Endothelial cell of umbilical vein (primary cell): ENCODE measurements at regions not wholly inside any gene's neighbourhood (a gene's known extent, or its start where the extent isn't known, plus 50 kb on each side); places are given as distances from the start of the nearest gene placed in this dataset.
A peak's percentile ranks its signal among the peaks of the same experiment; 100 is the strongest.

ENCODE experiments used
- BruUV-seq: library from RNA; stranded (reverse); fragments of 400-500 nt; replicated peaks from 2 replicates; lab custom pipeline; 2021; lab: Mats Ljungman, UMichigan
- CTCF ChIA-PET: fragments of 300-600, 350-600 bp; sonication (Branson Sonifier 250); formaldehyde crosslinking; loops from one replicate; lab custom pipeline; 2021; ENCODE audit warnings: antibody characterized with exemption, inconsistent platforms; lab: Charles Lee
- POLR2A ChIA-PET: fragments of 300-600, 350-600 bp; sonication (Branson Sonifier 250); formaldehyde crosslinking; loops from one replicate; lab custom pipeline; 2021; ENCODE audit warnings: antibody characterized with exemption, inconsistent platforms; lab: Charles Lee
- DNase-seq: peaks from one replicate; pipeline ENCODE4 v3.0.0-alpha.2; 2011; ENCODE audit warnings: low read depth, low spot score
- FAIRE-seq: peaks from 2 replicates; lab custom pipeline; 2011; peaks lifted over from hg19 to GRCh38; lab: Jason Lieb, UNC
- H2AFZ ChIP-seq: 2 replicates; pipeline ENCODE4 v1.6.0; 2012; ENCODE audit warnings: low read depth, low read length, control low read depth, inconsistent platforms
- H3K27ac ChIP-seq: 2 replicates; pipeline ENCODE4 v1.5.1; 2011; ENCODE audit warnings: low read depth, mild to moderate bottlenecking, control low read depth, low read length, moderate library complexity; ENCODE audit not compliant: insufficient read depth
- H3K27me3 ChIP-seq, 2 experiments: 2 replicates each; pipeline versions ENCODE4 v1.6.0 to v1.6.1; 2011; ENCODE audit warnings: low read length in 2 of 2, mixed read lengths in 1 of 2; ENCODE audit not compliant: control insufficient read depth in 2 of 2, insufficient read depth in 2 of 2
- H3K36me3 ChIP-seq, 2 experiments: 2 replicates in 1 of 2; 3 replicates in 1 of 2; pipeline ENCODE4 v1.5.1; 2011; ENCODE audit warnings: low read length in 2 of 2, mild to moderate bottlenecking in 1 of 2, moderate library complexity in 1 of 2; ENCODE audit not compliant: control insufficient read depth in 2 of 2, insufficient read depth in 2 of 2; ENCODE audit errors: extremely low read depth in 1 of 2
- H3K4me1 ChIP-seq: 3 replicates; pipeline ENCODE4 v1.5.1; 2011; ENCODE audit warnings: mild to moderate bottlenecking, low read length; ENCODE audit not compliant: control insufficient read depth, insufficient read depth; ENCODE audit errors: extremely low read depth
- H3K4me2 ChIP-seq: 2 replicates; pipeline ENCODE4 v1.6.1; 2011; ENCODE audit warnings: low read length, control low read depth, mixed read lengths; ENCODE audit not compliant: insufficient read depth
- H3K4me3 ChIP-seq, 3 experiments: fragments of 200-600 bp in 1 of 3; sonication (generic), shearing (Covaris generic) in 1 of 3; replicated peaks in 1 of 3; 2 replicates each; pipeline ENCODE4 v1.5.1; 2011 to 2016; ENCODE audit warnings: control low read depth in 3 of 3, low read length in 3 of 3, mild to moderate bottlenecking in 2 of 3, inconsistent platforms in 1 of 3, low read depth in 1 of 3, moderate library complexity in 1 of 3; ENCODE audit not compliant: insufficient read depth in 1 of 3
- H3K79me2 ChIP-seq: 2 replicates; pipeline ENCODE4 v1.6.0; 2012; ENCODE audit warnings: low read length, inconsistent platforms; ENCODE audit not compliant: control insufficient read depth, insufficient read depth
- H3K9ac ChIP-seq: replicated peaks from 2 replicates; pipeline ENCODE3; 2011; ENCODE audit warnings: low read length, control low read depth; ENCODE audit not compliant: insufficient read depth; ENCODE audit errors: extremely low read depth
- H3K9me1 ChIP-seq: replicated peaks from 3 replicates; pipeline ENCODE4 v1.6.0; 2011; ENCODE audit warnings: mild to moderate bottlenecking, low read length; ENCODE audit not compliant: control insufficient read depth, insufficient read depth; ENCODE audit errors: extremely low read depth
- H3K9me3 ChIP-seq: replicated peaks from 2 replicates; pipeline ENCODE4 v1.5.1; 2012; ENCODE audit warnings: low read length, inconsistent platforms; ENCODE audit not compliant: control insufficient read depth, insufficient read depth
- H4K20me1 ChIP-seq: replicated peaks from 2 replicates; pipeline ENCODE3; 2011; ENCODE audit warnings: mild to moderate bottlenecking, low read length; ENCODE audit not compliant: control insufficient read depth, insufficient read depth; ENCODE audit errors: extremely low read depth
- FOS ChIP-seq: IDR thresholded peaks from 2 replicates; pipeline ENCODE4 v1.6.1; 2011; ENCODE audit warnings: mild to moderate bottlenecking, low read length, moderate library complexity, borderline replicate concordance; ENCODE audit not compliant: insufficient read depth
- GATA2 ChIP-seq: IDR thresholded peaks from 2 replicates; pipeline ENCODE4 v1.7.0; 2011; ENCODE audit warnings: low read depth, mild to moderate bottlenecking, moderate library complexity, mixed read lengths, low read length; ENCODE audit not compliant: insufficient read length, insufficient read depth
- JUN ChIP-seq: IDR thresholded peaks from 2 replicates; pipeline ENCODE4 v1.6.1; 2011; ENCODE audit warnings: borderline replicate concordance, low read depth; ENCODE audit not compliant: insufficient read length, insufficient read depth
- MYC ChIP-seq: IDR thresholded peaks from one replicate; pipeline ENCODE4 v1.6.1; 2011; ENCODE audit warnings: mild to moderate bottlenecking, low read depth, low read length
- POLR2A ChIP-seq: IDR thresholded peaks from 2 replicates; pipeline ENCODE4 v1.6.1; 2012; ENCODE audit warnings: low read depth, mild to moderate bottlenecking, control low read depth, low read length
- POLR2AphosphoS5 ChIP-seq: IDR thresholded peaks from 2 replicates; pipeline ENCODE4 v1.6.1; 2012; ENCODE audit warnings: low read depth, mild to moderate bottlenecking, control low read depth, low read length, moderate library complexity; ENCODE audit not compliant: insufficient read depth
- dilution Hi-C: fragments of 300-500 bp; cut with MboI; formaldehyde crosslinking; loops from one replicate; pipeline ENCODE4 v1.15.0; 2019; ENCODE audit warnings: low sequenced_read_pairs; ENCODE audit not compliant: extremely low pct_ligation_motif_present
- intact Hi-C: fragments of 100-400 bp; cut with micrococcal nuclease; formaldehyde crosslinking; loops from one replicate; pipeline ENCODE4 v1.10.0; 2022
- TF ChIP-seq, protein P1 (sequence below): IDR thresholded peaks from 2 replicates; pipeline ENCODE4 v1.6.1; 2011; ENCODE audit not compliant: insufficient read depth, insufficient read length
- TF ChIP-seq, protein P2 (sequence below), 2 donors: IDR thresholded peaks; 1 replicate in 1 of 2; 2 replicates in 1 of 2; pipeline ENCODE4 v1.5.1; 2011; ENCODE audit warnings: low read length in 2 of 2, mild to moderate bottlenecking in 2 of 2, moderate library complexity in 2 of 2, control low read depth in 1 of 2, inconsistent platforms in 1 of 2, low read depth in 1 of 2; ENCODE audit not compliant: insufficient read depth in 1 of 2; ENCODE audit errors: extremely low read depth in 1 of 2

DNA sequence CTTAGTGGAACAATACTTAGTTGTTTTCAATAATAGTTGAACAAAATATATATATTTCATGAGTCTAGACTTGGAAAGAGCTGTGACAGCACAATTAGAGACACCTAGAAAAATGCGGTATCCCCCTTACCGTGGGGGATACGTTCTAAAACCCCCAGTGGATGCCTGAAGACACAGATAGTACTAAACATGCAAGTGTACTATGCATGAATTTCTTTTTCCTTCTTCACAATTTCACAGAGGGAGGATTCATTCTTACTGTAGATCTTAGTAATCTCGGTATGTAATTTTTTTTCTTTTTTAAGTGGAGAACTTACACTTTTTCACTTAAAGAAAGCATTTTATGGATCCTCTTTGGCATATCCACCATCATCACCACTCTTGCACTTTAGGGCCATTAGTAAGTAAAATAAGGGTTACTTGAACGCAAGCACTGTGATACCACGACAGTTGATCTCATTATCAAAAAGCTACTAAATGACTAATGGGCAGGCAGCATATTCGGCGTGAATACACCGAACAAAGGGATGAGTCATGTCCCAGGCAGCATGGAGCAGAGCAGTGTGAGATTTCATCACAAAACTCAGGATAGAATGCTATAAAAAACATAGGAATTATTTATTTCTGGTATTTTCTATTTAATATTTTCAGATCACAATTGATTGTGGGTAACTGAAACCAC lies 72.3 kb upstream of the ZNF280D start:
- intact Hi-C loops, result no loop called here
- BruUV-seq, result no TSS peak
- H3K27ac ChIP-seq, result peak overlapping the region; percentile 74

More for the DNA sequence above, 72.3 kb upstream of the ZNF280D start:
- peak; percentile 62 for TF ChIP-seq GATA2
- TF ChIP-seq, protein P1, sequence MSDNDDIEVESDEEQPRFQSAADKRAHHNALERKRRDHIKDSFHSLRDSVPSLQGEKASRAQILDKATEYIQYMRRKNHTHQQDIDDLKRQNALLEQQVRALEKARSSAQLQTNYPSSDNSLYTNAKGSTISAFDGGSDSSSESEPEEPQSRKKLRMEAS, result no peak
- TF ChIP-seq MYC, result peak; percentile 75
- peak; percentile 97 for TF ChIP-seq JUN
- TF ChIP-seq, protein P2, sequence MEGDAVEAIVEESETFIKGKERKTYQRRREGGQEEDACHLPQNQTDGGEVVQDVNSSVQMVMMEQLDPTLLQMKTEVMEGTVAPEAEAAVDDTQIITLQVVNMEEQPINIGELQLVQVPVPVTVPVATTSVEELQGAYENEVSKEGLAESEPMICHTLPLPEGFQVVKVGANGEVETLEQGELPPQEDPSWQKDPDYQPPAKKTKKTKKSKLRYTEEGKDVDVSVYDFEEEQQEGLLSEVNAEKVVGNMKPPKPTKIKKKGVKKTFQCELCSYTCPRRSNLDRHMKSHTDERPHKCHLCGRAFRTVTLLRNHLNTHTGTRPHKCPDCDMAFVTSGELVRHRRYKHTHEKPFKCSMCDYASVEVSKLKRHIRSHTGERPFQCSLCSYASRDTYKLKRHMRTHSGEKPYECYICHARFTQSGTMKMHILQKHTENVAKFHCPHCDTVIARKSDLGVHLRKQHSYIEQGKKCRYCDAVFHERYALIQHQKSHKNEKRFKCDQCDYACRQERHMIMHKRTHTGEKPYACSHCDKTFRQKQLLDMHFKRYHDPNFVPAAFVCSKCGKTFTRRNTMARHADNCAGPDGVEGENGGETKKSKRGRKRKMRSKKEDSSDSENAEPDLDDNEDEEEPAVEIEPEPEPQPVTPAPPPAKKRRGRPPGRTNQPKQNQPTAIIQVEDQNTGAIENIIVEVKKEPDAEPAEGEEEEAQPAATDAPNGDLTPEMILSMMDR (IDR thresholded peaks at IDR 0.05; ENCODE audit: extremely low read depth in 1 of 2, insufficient read depth in 1 of 2, low read depth in 1 of 2, low read length in 2 of 2), result no peak
- no peak for TF ChIP-seq POLR2A
- peak; percentile 98 for TF ChIP-seq FOS
- peak; percentile 30 for TF ChIP-seq POLR2AphosphoS5
- CTCF ChIA-PET, result interaction anchor here (0.6 to 2.8 kb wide), 16 partner anchors 9 to 408 kb away, joined by 3 to 13 read pairs (median 4); partner anchors contain the start of gene TCF12
- Histone ChIP-seq H3K9me1 (no peaks in the 10 kb centered on the region), H3K4me1 (peaks cover 11% of the 10 kb centered on the region), H3K36me3 (no peaks in the 10 kb centered on the region), H3K4me3 (peak overlapping the region in 1 of 3 experiments; percentile 19), H3K79me2 (no peaks in the 10 kb centered on the region), H3K9me3 (peaks cover 4% of the 10 kb centered on the region), H4K20me1 (no peaks in the 10 kb centered on the region), H2AFZ (peak overlapping the region; percentile 78), H3K27me3 (peaks cover 0 to 3% of the 10 kb centered on the region in 2 experiments), H3K4me2 (peak overlapping the region; percentile 56), H3K9ac (peak overlapping the region; percentile 80)
- POLR2A ChIA-PET, result interaction anchor here (1.4 kb wide), 1 partner anchor 9 kb away, joined by 4 read pairs; no protein-coding TSS in a partner anchor
- peak; percentile 90 for DNase-seq
- dilution Hi-C loops, result no loop called here
- FAIRE-seq, result peak; percentile 87
